Sigmoid colon (tissue), 6 donors: ENCODE measurements at regions not wholly inside any gene's neighbourhood (a gene's known extent, or its start where the extent isn't known, plus 50 kb on each side); places are given as distances from the start of the nearest gene placed in this dataset.

Source experiments
- DNase-seq: peaks from one replicate; pipeline ENCODE4 v3.0.0-alpha.2; 2019
- H3K27ac ChIP-seq, 4 donors: fragments of 200-600 bp; sonication (generic); one replicate each; pipeline ENCODE4 v1.5.1; 2016 to 2019; ENCODE audit warnings: mild to moderate bottlenecking in 1 of 4
- H3K27me3 ChIP-seq, 3 donors: fragments of 200-600 bp; sonication (generic); one replicate each; pipeline ENCODE4 v1.5.1; 2019; ENCODE audit warnings: mild to moderate bottlenecking in 1 of 3
- H3K36me3 ChIP-seq, 4 donors: fragments of 200-600 bp; sonication (generic); one replicate each; pipeline ENCODE4 v1.5.1; 2016 to 2019
- H3K4me1 ChIP-seq, 4 donors: fragments of 200-600 bp; sonication (generic); one replicate each; pipeline ENCODE4 v1.5.1; 2017 to 2019
- H3K4me3 ChIP-seq, 4 donors: fragments of 200-600 bp; sonication (generic); one replicate each; pipeline ENCODE4 v1.5.1; 2017 to 2019; ENCODE audit warnings: mild to moderate bottlenecking in 2 of 4, moderate library complexity in 1 of 4
- H3K9me3 ChIP-seq, 4 donors: fragments of 200-600 bp in 3 of 4; sonication (generic) in 3 of 4; one replicate each; pipeline versions ENCODE4 v1.5.1 to v1.6.1; 2013 to 2019
- CTCF ChIP-seq, 4 experiments: fragments of 450-650 bp in 3 of 4; fragments of 200-600 bp in 1 of 4; IDR thresholded peaks; one replicate each; pipeline ENCODE4 v1.5.1; 2016 to 2019; ENCODE audit warnings: antibody characterized with exemption in 4 of 4, mild to moderate bottlenecking in 3 of 4, moderate library complexity in 2 of 4
- EP300 ChIP-seq, 4 donors: sonication (generic); formaldehyde crosslinking; IDR thresholded peaks; one replicate each; pipeline ENCODE4 v1.6.1; 2017; ENCODE audit warnings: antibody characterized with exemption in 4 of 4
- POLR2A ChIP-seq, 2 donors: fragments of 450-650 bp; IDR thresholded peaks; one replicate each; pipeline ENCODE4 v1.6.1; 2016; ENCODE audit warnings: antibody characterized with exemption in 2 of 2, mild to moderate bottlenecking in 2 of 2, moderate library complexity in 2 of 2
- POLR2AphosphoS5 ChIP-seq, 4 donors: sonication (generic); formaldehyde crosslinking; IDR thresholded peaks; one replicate each; pipeline ENCODE4 v1.6.1; 2017; ENCODE audit warnings: antibody characterized with exemption in 4 of 4
- WGBS, 2 donors: extraction: QIAGEN DNeasy Blood & Tissue Kit; methylation state at CpG; one replicate each; pipeline ENCODE4 v1.1.7; 2013; 5-methylcytosine and 5-hydroxymethylcytosine counted together
- intact Hi-C: fragments of 100-400 bp; cut with DNase I; formaldehyde crosslinking; loops from one replicate; pipeline ENCODE4 v1.15.1; 2023
- donor health status: healthy with polysubstance abuse.
- donor health status: healthy.

GRCh38 chr3:78402720-78403119, 1362.8 kb downstream of the ROBO2 start:
- Histone ChIP-seq H3K27me3 (no peaks in the 10 kb centered on the region), H3K4me3 (no peak overlapping the region), H3K36me3 (no peaks in the 10 kb centered on the region), H3K27ac (no peak overlapping the region), H3K4me1 (no peaks in the 10 kb centered on the region), H3K9me3 (no peaks in the 10 kb centered on the region)
- intact Hi-C loops = no loop called here
- WGBS, 2 donors = 31 to 77% methylated on average over 1 of the region's 1 CpG
- DNase-seq = no peak
- no peak for TF ChIP-seq CTCF (IDR thresholded peaks at IDR 0.05)
- TF ChIP-seq EP300 (IDR thresholded peaks at IDR 0.05) = no peak
- TF ChIP-seq POLR2AphosphoS5 (IDR thresholded peaks at IDR 0.05) = no peak
- no peak for TF ChIP-seq POLR2A (IDR thresholded peaks at IDR 0.05)

- DNase-seq = no peak
- intact Hi-C loops = no loop called here
- no peak overlapping the region for H3K27ac ChIP-seq
- no peaks in the 10 kb centered on the region for H3K27me3 ChIP-seq
- H3K4me1 ChIP-seq = no peaks in the 10 kb centered on the region
- no peaks in the 10 kb centered on the region for H3K36me3 ChIP-seq
- WGBS, 2 donors = 80 to 88% methylated on average over 3 of the region's 3 CpGs
- TF ChIP-seq POLR2AphosphoS5 (IDR thresholded peaks at IDR 0.05) (no peak), CTCF (IDR thresholded peaks at IDR 0.05) (no peak), POLR2A (IDR thresholded peaks at IDR 0.05) (no peak), EP300 (IDR thresholded peaks at IDR 0.05) (no peak)
- no peaks in the 10 kb centered on the region for H3K9me3 ChIP-seq
- H3K4me3 ChIP-seq = no peak overlapping the region
Measured at GRCh38 chr3:78405745-78406144, 1362.1 kb downstream of the ROBO1 start.

GRCh38 chr3:78406396-78406795, 1361.4 kb downstream of the ROBO1 start:
- no peaks in the 10 kb centered on the region for H3K27me3 ChIP-seq
- no peaks in the 10 kb centered on the region for H3K9me3 ChIP-seq
- no peaks in the 10 kb centered on the region for H3K36me3 ChIP-seq
- no peaks in the 10 kb centered on the region for H3K4me1 ChIP-seq
- no peak overlapping the region for H3K27ac ChIP-seq
- no peak for DNase-seq
- no peak overlapping the region for H3K4me3 ChIP-seq
- TF ChIP-seq EP300 (IDR thresholded peaks at IDR 0.05) (no peak), CTCF (IDR thresholded peaks at IDR 0.05) (no peak), POLR2AphosphoS5 (IDR thresholded peaks at IDR 0.05) (no peak), POLR2A (IDR thresholded peaks at IDR 0.05) (no peak)
- 86 to 94% methylated on average over 2 of the region's 2 CpGs for WGBS, 2 donors
- intact Hi-C loops = no loop called here

- Histone ChIP-seq H3K27me3 (no peaks in the 10 kb centered on the region), H3K4me3 (no peak overlapping the region), H3K36me3 (no peaks in the 10 kb centered on the region), H3K4me1 (no peaks in the 10 kb centered on the region), H3K27ac (no peak overlapping the region), H3K9me3 (no peaks in the 10 kb centered on the region)
- intact Hi-C loops = no loop called here
- DNase-seq = no peak
- TF ChIP-seq POLR2AphosphoS5 (IDR thresholded peaks at IDR 0.05) (no peak), CTCF (IDR thresholded peaks at IDR 0.05) (no peak), POLR2A (IDR thresholded peaks at IDR 0.05) (no peak), EP300 (IDR thresholded peaks at IDR 0.05) (no peak)
- WGBS, 2 donors = 87 to 88% methylated on average over 2 of the region's 2 CpGs
Measured at GRCh38 chr3:78410077-78410476, 1357.7 kb downstream of the ROBO1 start.

- TF ChIP-seq POLR2A (IDR thresholded peaks at IDR 0.05) (no peak), POLR2AphosphoS5 (IDR thresholded peaks at IDR 0.05) (no peak), EP300 (IDR thresholded peaks at IDR 0.05) (no peak), CTCF (IDR thresholded peaks at IDR 0.05) (no peak)
- 64 to 74% methylated on average over 2 of the region's 2 CpGs for WGBS, 2 donors
- Histone ChIP-seq H3K4me1 (no peaks in the 10 kb centered on the region), H3K36me3 (no peaks in the 10 kb centered on the region), H3K27ac (no peak overlapping the region), H3K27me3 (no peaks in the 10 kb centered on the region), H3K9me3 (no peaks in the 10 kb centered on the region), H3K4me3 (no peak overlapping the region)
- intact Hi-C loops = no loop called here
- no peak for DNase-seq
Measured at GRCh38 chr3:78414261-78414660, 1353.5 kb downstream of the ROBO1 start.
